Epithelial cell of esophagus (primary cell): ENCODE measurements at regions not wholly inside any gene's neighbourhood (a gene's known extent, or its start where the extent isn't known, plus 50 kb on each side); places are given as distances from the start of the nearest gene placed in this dataset.

ENCODE experiments used
- DNase-seq: peaks from one replicate; pipeline ENCODE4 v3.0.0; 2010; ENCODE audit warnings: low read depth
- H3K4me3 ChIP-seq: 2 replicates; pipeline ENCODE4 v1.5.1; 2011; ENCODE audit warnings: mild to moderate bottlenecking, low read length, control low read depth
- TF ChIP-seq, protein P1 (sequence below): IDR thresholded peaks from 2 replicates; pipeline ENCODE4 v1.5.1; 2011; ENCODE audit warnings: low read depth, mild to moderate bottlenecking, low read length, control low read depth, inconsistent platforms; ENCODE audit not compliant: insufficient read depth; ENCODE audit errors: missing control alignments

DNA sequence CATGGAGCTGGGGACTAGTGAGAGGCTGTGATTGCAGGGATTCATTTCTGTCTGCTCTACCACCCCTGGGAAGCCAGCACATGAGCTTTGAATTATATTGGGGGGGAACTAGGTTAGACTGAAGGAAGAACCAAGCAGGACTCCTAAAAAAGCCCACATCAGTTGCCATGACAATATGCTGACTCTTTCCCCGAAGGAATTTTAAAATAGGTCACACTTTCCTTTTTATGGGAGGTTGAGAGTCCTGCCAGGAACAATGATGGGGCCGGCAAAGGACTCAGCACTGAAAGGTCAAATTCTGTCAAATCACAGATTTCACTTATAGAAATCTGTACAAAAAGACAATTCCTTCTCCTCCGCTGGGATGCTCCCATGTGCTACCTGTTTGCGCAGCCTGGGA is 130.8 kb downstream of the ZNF621 start:
- DNase-seq = no peak
- H3K4me3 ChIP-seq = no peak overlapping the region
- TF ChIP-seq, protein P1, sequence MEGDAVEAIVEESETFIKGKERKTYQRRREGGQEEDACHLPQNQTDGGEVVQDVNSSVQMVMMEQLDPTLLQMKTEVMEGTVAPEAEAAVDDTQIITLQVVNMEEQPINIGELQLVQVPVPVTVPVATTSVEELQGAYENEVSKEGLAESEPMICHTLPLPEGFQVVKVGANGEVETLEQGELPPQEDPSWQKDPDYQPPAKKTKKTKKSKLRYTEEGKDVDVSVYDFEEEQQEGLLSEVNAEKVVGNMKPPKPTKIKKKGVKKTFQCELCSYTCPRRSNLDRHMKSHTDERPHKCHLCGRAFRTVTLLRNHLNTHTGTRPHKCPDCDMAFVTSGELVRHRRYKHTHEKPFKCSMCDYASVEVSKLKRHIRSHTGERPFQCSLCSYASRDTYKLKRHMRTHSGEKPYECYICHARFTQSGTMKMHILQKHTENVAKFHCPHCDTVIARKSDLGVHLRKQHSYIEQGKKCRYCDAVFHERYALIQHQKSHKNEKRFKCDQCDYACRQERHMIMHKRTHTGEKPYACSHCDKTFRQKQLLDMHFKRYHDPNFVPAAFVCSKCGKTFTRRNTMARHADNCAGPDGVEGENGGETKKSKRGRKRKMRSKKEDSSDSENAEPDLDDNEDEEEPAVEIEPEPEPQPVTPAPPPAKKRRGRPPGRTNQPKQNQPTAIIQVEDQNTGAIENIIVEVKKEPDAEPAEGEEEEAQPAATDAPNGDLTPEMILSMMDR = no peak

DNA sequence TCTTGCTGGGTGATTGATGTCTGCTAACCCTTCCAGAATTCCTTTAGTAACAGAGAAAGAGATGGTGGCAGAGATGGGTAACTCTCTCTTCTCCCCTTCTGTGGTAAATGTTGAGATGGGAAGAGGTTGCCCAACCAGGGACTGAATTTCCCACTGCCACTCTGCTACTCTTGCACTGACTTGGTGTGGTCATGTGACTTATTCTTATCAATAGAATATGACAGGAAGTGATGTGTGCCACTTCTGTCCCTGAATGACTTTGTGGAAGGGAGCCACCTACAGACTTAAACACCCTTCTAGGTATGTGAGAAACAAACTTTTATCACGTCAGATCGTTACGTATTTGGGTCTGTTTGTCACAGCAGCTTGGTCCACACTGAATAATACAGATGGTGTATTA is 132.9 kb downstream of the ZNF621 start:
- no peak overlapping the region for H3K4me3 ChIP-seq
- no peak for DNase-seq
- TF ChIP-seq, protein P1 = no peak

DNA sequence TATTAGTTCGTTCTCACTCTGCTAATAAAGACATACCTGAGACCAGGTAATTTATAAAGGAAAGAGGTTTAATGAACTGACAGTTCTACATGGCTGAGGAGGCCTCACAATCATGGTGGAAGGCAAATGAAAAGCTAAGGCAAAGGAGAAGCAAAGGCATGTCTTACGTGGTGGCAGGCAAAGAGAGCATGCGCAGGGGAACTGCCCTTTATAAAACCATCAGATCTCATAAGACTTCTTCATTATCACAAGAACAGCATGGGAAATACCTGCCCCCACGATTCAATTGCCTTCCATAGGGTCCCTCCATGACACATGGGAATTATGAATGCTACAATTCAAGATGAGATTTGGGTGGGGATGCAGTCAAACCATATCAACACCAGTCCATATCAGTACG is 133.5 kb downstream of the ZNF621 start:
- TF ChIP-seq, protein P1 = no peak
- H3K4me3 ChIP-seq = no peak overlapping the region
- no peak for DNase-seq

DNA sequence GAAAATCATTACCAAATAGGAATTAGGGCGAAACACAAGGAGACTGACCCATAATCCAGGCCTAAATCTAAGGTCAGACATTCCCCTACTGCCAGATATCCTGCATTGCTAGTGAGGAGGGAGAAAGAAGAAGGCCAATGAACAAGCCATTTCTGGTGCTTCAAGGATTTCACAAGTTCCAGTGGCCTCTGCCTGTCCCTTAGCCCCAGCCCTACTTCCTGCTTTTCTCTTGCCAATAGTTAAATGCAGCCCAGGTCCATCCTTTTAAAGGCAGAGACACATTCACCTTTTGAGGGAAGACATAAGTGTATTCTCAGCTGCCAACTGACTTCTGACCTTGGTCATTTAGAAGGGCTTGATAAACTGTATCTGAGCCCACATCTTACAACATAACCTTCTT is 135.8 kb downstream of the ZNF621 start:
- H3K4me3 ChIP-seq = no peak overlapping the region
- TF ChIP-seq, protein P1 = no peak
- no peak for DNase-seq

DNA sequence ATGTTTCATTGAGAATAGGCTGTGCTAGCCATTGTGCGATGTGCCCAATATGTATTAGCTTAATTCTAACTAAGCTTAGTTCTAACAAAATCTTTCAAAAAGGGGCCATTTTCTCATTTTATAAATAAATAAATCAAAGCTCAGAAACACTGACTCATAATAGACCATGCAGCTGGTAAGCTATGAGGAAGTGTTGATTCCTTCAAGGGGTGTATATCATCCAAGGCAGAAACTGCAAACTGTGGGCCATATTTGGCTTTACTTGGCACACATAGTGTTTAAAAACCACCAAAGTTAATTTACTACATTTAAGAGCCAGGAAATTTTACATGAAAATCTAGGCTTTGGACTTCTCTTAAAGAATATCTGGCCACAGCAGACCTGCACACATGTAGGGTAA is 136.5 kb downstream of the ZNF621 start:
- no peak overlapping the region for H3K4me3 ChIP-seq
- no peak for DNase-seq
- TF ChIP-seq, protein P1 = no peak

DNA sequence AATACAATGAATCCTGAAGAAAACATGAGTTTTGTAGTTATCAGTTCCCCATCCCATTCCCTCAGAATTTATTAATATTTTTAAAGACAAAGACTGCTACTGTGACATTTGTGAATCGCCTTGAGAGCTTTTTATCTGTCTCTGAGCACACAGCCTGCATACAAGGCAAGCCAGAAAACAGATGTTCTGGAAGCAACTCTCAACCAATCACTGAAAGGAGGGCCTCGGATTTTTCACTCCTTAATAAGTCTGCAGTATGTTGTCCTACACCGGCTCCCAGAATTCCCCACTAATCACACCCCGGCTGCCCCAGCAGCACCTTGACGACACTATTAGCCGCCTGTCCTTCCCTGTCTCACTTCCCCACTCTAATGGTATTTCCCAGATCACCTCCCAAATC is 138.5 kb downstream of the ZNF621 start:
- DNase-seq = no peak
- TF ChIP-seq, protein P1 = no peak
- H3K4me3 ChIP-seq = no peak overlapping the region

DNA sequence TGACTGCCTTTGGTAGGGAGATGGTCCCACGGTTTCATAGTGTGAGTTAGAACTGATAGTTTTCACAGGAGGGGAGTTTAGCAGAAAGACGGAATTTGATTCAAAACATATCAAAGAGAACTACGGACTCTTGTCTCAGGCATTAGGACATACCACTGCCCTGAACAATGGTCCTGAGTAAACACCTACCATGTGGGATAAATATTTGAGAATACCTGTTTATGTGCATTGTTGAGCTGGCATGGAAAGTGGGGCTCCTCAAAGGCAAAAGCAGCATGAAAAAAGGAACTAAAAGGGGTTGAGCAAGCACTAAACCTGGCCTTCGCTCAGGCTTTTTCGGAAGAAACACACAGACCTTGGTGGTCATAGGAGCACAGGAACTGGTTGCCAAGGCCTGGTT is 144.4 kb downstream of the ZNF621 start:
- DNase-seq = no peak
- H3K4me3 ChIP-seq = no peak overlapping the region
- TF ChIP-seq, protein P1 = no peak
